PC-9 (cell line): ENCODE measurements at regions not wholly inside any gene's neighbourhood (a gene's known extent, or its start where the extent isn't known, plus 50 kb on each side); places are given as distances from the start of the nearest gene placed in this dataset.

Source experiments
- CTCF ChIP-seq: fragments of 200-600 bp; sonication (generic); conservative IDR thresholded peaks from 2 replicates; pipeline ENCODE4 v1.6.1; 2017; ENCODE audit warnings: mixed run types, antibody characterized with exemption, mild to moderate bottlenecking, moderate library complexity
- EZH2 ChIP-seq: fragments of 200-600 bp; sonication (generic); IDR thresholded peaks from 2 replicates; pipeline ENCODE4 v1.8.0; 2017; ENCODE audit warnings: antibody characterized with exemption, low read depth

GRCh38 chr13:26133286-26133685 lies 81.5 kb upstream of the SHISA2 start:
- TF ChIP-seq CTCF, result no peak
- TF ChIP-seq EZH2, result no peak
